ENCODE measurements at regions not wholly inside any gene's neighbourhood (a gene's known extent, or its start where the extent isn't known, plus 50 kb on each side); places are given as distances from the start of the nearest gene placed in this dataset.

- no peaks in the 10 kb centered on the region for H4K20me1 ChIP-seq (ENCODE audit: insufficient read depth)
- H3K9me3 ChIP-seq, result no peaks in the 10 kb centered on the region
- CTCF ChIA-PET, result no interaction called here
- WGBS (ENCODE audit: low lambda C conversion rate), result 91% methylated on average over 3 of the region's 3 CpGs
- POLR2A ChIA-PET, result no interaction called here
- no peaks in the 10 kb centered on the region for H3K36me3 ChIP-seq (replicated peaks in 1 of 2; ENCODE audit: control insufficient read depth in 1 of 2, insufficient read depth in 2 of 2, low read length in 1 of 2)
- H2AFZ ChIP-seq (ENCODE audit: low read depth), result no peak overlapping the region
- H3K27me3 ChIP-seq (ENCODE audit: insufficient read depth), result no peaks in the 10 kb centered on the region
- H3K9me2 ChIP-seq, result no peaks in the 10 kb centered on the region
- H3K4me1 ChIP-seq (ENCODE audit: control insufficient read depth in 1 of 2, insufficient read depth in 2 of 2, low read depth in 1 of 2, low read length in 1 of 2), result peaks cover 14 to 27% of the 10 kb centered on the region in 2 experiments; a peak in 3 of 4 replicates
- H3K4me2 ChIP-seq, result no peak overlapping the region
- peaks cover 4% of the 10 kb centered on the region for H3K79me2 ChIP-seq (ENCODE audit: insufficient read depth)
- no peak overlapping the region for H3K9ac ChIP-seq
- H3F3A ChIP-seq (replicated peaks; ENCODE audit: insufficient read depth), result no peaks in the 10 kb centered on the region
- TF ChIP-seq REST (IDR thresholded peaks at IDR 0.05; ENCODE audit: low read depth, low read length), result no peak
- TF ChIP-seq FOXJ3 (CRISPR knock-in tag; IDR thresholded peaks at IDR 0.05), result no peak
- TF ChIP-seq GATA2 (CRISPR knock-in tag; IDR thresholded peaks at IDR 0.05), result no peak
- DNase-seq, result no peak
- H3K27ac ChIP-seq (ENCODE audit: low read depth in 2 of 2, low read length in 1 of 2), result no peak overlapping the region
- H3K4me3 ChIP-seq (ENCODE audit: low read depth in 2 of 2, low read length in 1 of 2), result no peak overlapping the region
Measured at GRCh38 chr2:134150760-134151159, 103.1 kb upstream of the MGAT5 start.

GRCh38 chr2:134152045-134153010 is 101.5 kb upstream of the MGAT5 start:
- Histone ChIP-seq H4K20me1 (ENCODE audit: insufficient read depth) (no peaks in the 10 kb centered on the region), H2AFZ (ENCODE audit: low read depth) (no peak overlapping the region), H3F3A (replicated peaks; ENCODE audit: insufficient read depth) (no peaks in the 10 kb centered on the region), H3K27me3 (ENCODE audit: insufficient read depth) (no peaks in the 10 kb centered on the region), H3K4me2 (no peak overlapping the region), H3K27ac (ENCODE audit: low read depth in 2 of 2, low read length in 1 of 2) (no peak overlapping the region), H3K9me2 (no peaks in the 10 kb centered on the region), H3K9me3 (no peaks in the 10 kb centered on the region), H3K9ac (no peak overlapping the region), H3K36me3 (replicated peaks in 1 of 2; ENCODE audit: control insufficient read depth in 1 of 2, insufficient read depth in 2 of 2, low read length in 1 of 2) (no peaks in the 10 kb centered on the region), H3K79me2 (ENCODE audit: insufficient read depth) (no peaks in the 10 kb centered on the region; the same call in 1 of the 2 replicates), H3K4me1 (ENCODE audit: control insufficient read depth in 1 of 2, insufficient read depth in 2 of 2, low read depth in 1 of 2, low read length in 1 of 2) (peaks cover 5 to 24% of the 10 kb centered on the region in 2 experiments; a peak in 3 of 4 replicates), H3K4me3 (ENCODE audit: low read depth in 2 of 2, low read length in 1 of 2) (no peak overlapping the region)
- POLR2A ChIA-PET, result no interaction called here
- no peak for DNase-seq
- TF ChIP-seq ZBTB33 (IDR thresholded peaks at IDR 0.05; ENCODE audit: borderline replicate concordance, low read depth), result no peak
- TF ChIP-seq USF1 (IDR thresholded peaks at IDR 0.05; ENCODE audit: borderline replicate concordance, low read depth), result no peak
- TF ChIP-seq CTCF (IDR thresholded peaks at IDR 0.05), result no peak
- TF ChIP-seq MEF2A (IDR thresholded peaks at IDR 0.05; ENCODE audit: borderline replicate concordance, low read depth), result no peak
- no peak for TF ChIP-seq FOSL2 (IDR thresholded peaks at IDR 0.05; ENCODE audit: borderline replicate concordance, low read depth)
- TF ChIP-seq MAX (IDR thresholded peaks at IDR 0.05; ENCODE audit: low read depth), result no peak
- TF ChIP-seq RCOR1 (IDR thresholded peaks at IDR 0.05; ENCODE audit: low read length), result no peak
- no peak for TF ChIP-seq TCF12 (IDR thresholded peaks at IDR 0.05)
- TF ChIP-seq NRF1 (IDR thresholded peaks at IDR 0.05; ENCODE audit: low read depth, low read length), result no peak
- TF ChIP-seq GATA2 (CRISPR knock-in tag; IDR thresholded peaks at IDR 0.05), result no peak
- CTCF ChIA-PET, result no interaction called here
- WGBS (ENCODE audit: low lambda C conversion rate), result 95% methylated on average over 23 of the region's 23 CpGs
